ENCODE measurements at regions not wholly inside any gene's neighbourhood (a gene's known extent, or its start where the extent isn't known, plus 50 kb on each side); places are given as distances from the start of the nearest gene placed in this dataset.

DNA sequence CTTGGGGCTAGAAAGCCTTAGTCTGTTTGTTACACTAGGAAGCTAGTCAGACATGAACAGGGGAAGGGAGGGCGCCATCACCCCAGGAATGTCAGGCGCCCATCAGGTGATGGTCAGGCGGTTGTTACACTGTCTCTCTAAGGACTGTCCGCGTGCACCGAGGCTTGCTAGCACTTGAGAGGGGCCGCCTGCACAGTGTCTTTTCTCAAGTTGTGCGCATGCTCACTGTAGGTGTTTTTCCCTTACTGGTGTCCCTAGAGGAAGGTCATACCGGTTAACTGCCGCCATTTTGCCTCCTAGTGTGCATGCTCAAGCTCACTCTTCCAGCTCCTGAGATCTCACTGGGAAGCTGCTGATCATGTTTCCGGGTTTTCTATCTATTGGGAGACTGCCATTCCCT, 855.0 kb upstream of the TMEM132C start:
- no peak overlapping the region for H3K4me3 ChIP-seq (ENCODE audit: control insufficient read depth, low read depth, low read length)
- no peak for DNase-seq (ENCODE audit: low read depth)
- no peak for TF ChIP-seq CTCF (IDR thresholded peaks at IDR 0.05; ENCODE audit: control insufficient read depth, insufficient read depth, low read depth, low read length, missing control alignments)

GRCh38 chr12:127412866-127413265, 854.1 kb upstream of the TMEM132C start:
- DNase-seq (ENCODE audit: low read depth), result no peak
- H3K4me3 ChIP-seq (ENCODE audit: control insufficient read depth, low read depth, low read length), result no peak overlapping the region
- TF ChIP-seq CTCF (IDR thresholded peaks at IDR 0.05; ENCODE audit: control insufficient read depth, insufficient read depth, low read depth, low read length, missing control alignments), result no peak

DNA sequence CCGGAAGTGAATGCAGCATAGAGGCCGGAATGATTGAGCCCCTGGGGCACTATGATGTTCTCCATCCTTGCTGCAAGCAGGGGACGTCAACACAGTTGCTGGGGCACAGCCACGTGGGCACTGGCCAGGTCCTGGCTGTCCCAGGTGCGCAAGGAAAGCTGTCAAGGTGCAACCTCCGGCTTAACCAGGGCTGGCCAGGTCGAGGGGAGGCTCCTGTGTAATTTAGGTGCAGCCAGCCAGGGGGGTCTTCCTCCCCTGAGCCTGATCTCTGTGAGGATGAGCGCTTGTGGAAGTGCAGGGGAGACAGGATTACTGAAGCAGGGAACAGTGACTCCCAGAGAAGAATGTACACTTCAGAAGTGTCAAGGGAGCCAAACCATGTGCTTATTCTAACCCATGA, 852.8 kb upstream of the TMEM132C start:
- H3K4me3 ChIP-seq (ENCODE audit: control insufficient read depth, low read depth, low read length), result no peak overlapping the region
- DNase-seq (ENCODE audit: low read depth), result no peak

GRCh38 chr12:127414636-127415035, 852.3 kb upstream of the TMEM132C start:
- DNase-seq (ENCODE audit: low read depth), result no peak
- no peak overlapping the region for H3K4me3 ChIP-seq (ENCODE audit: control insufficient read depth, low read depth, low read length)
- no peak for TF ChIP-seq CTCF (IDR thresholded peaks at IDR 0.05; ENCODE audit: control insufficient read depth, insufficient read depth, low read depth, low read length, missing control alignments)

More for the DNA sequence above, 852.8 kb upstream of the TMEM132C start:
- TF ChIP-seq CTCF (IDR thresholded peaks at IDR 0.05; ENCODE audit: control insufficient read depth, insufficient read depth, low read depth, low read length, missing control alignments), result no peak

DNA sequence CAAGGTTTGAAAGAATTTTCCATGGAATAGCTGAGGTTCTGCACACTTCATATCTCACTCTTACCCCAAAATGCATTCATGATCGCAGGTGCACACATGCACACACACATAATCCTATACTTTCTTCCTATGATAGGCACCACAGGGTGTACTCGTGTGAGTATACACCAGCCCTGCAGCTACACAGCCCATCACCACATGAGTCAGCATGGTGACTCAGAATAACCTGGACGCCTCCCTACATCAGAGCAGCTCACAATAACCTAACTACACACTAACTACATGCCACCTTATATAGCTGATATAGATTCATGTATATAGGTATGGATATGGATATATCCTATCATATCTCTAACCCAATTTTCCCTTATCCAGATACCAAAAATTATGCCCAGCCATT, 850.2 kb upstream of the TMEM132C start:
- TF ChIP-seq CTCF (IDR thresholded peaks at IDR 0.05; ENCODE audit: control insufficient read depth, insufficient read depth, low read depth, low read length, missing control alignments), result no peak
- no peak for DNase-seq (ENCODE audit: low read depth)
- H3K4me3 ChIP-seq (ENCODE audit: control insufficient read depth, low read depth, low read length), result no peak overlapping the region

DNA sequence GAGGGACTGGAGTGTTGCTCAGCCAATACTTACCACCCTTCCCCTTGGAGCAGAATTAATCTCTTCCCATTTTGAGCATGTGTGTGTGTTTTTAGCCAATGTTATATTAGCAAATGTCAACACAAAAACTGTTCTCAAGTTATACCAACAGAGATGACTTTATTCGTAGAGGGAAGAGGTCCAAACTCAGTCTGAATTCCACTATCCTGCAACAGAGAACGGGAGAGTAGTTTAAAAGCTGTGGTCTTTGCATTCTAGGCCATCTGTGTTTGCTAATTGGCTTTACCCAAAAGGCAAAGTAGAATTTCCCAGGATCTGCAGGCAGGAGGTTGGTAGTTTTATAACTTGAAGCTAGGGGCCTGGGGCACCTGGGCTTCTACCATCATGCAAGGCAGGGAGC, 847.9 kb upstream of the TMEM132C start:
- TF ChIP-seq CTCF (IDR thresholded peaks at IDR 0.05; ENCODE audit: control insufficient read depth, insufficient read depth, low read depth, low read length, missing control alignments), result no peak
- no peak for DNase-seq (ENCODE audit: low read depth)
- H3K4me3 ChIP-seq (ENCODE audit: control insufficient read depth, low read depth, low read length), result no peak overlapping the region

- no peak for DNase-seq (ENCODE audit: low read depth)
- no peak overlapping the region for H3K4me3 ChIP-seq (ENCODE audit: control insufficient read depth, low read depth, low read length)
- TF ChIP-seq CTCF (IDR thresholded peaks at IDR 0.05; ENCODE audit: control insufficient read depth, insufficient read depth, low read depth, low read length, missing control alignments), result no peak
These were observed 845.4 kb upstream of the TMEM132C start for GRCh38 chr12:127421614-127422013.
